B cell (primary cell): ENCODE measurements at regions not wholly inside any gene's neighbourhood (a gene's known extent, or its start where the extent isn't known, plus 50 kb on each side); places are given as distances from the start of the nearest gene placed in this dataset.

Source experiments
- ATAC-seq: fragments of 200-7000 bp; cut with Tn5 transposase; one replicate; pipeline ENCODE4 v1.10.0; 2021; ENCODE audit warnings: low read depth, mild to moderate bottlenecking, moderate number of reproducible peaks, moderate library complexity
- CTCF ChIA-PET: fragments of 350-600 bp; sonication (Branson Sonifier 250); formaldehyde crosslinking; loops from one replicate; lab custom pipeline; 2021; ENCODE audit warnings: antibody characterized with exemption, inconsistent platforms; lab: Charles Lee
- POLR2A ChIA-PET: fragments of 350-600 bp; sonication (Branson Sonifier 250); formaldehyde crosslinking; loops from one replicate; lab custom pipeline; 2021; ENCODE audit warnings: antibody characterized with exemption; lab: Charles Lee
- DNase-seq: peaks from one replicate; pipeline ENCODE4 v3.0.0; 2013
- H2AFZ ChIP-seq: 2 replicates; pipeline ENCODE4 v1.6.1; 2012; ENCODE audit warnings: mild to moderate bottlenecking, low read depth, low read length; ENCODE audit not compliant: insufficient read depth, poor library complexity, severe bottlenecking
- H3K27ac ChIP-seq, 2 donors: 1 replicate in 1 of 2; 2 replicates in 1 of 2; pipeline ENCODE4 v1.5.1; 2012 to 2013; ENCODE audit warnings: low read length in 2 of 2, mild to moderate bottlenecking in 2 of 2, moderate library complexity in 1 of 2
- H3K27me3 ChIP-seq, 4 experiments: fragments of 200-600 bp in 1 of 4; sonication (generic) in 1 of 4; replicated peaks in 1 of 4; 1 replicate in 2 of 4; 2 replicates in 2 of 4; pipeline versions ENCODE4 v1.6.1 to v1.7.0; 2013 to 2016; ENCODE audit warnings: low read length in 3 of 4, mild to moderate bottlenecking in 2 of 4, mixed read lengths in 1 of 4, moderate library complexity in 1 of 4; ENCODE audit not compliant: insufficient read depth in 4 of 4, control insufficient read depth in 3 of 4; ENCODE audit errors: control extremely low read depth in 1 of 4
- H3K36me3 ChIP-seq, 2 experiments: replicated peaks in 1 of 2; 1 replicate in 1 of 2; 2 replicates in 1 of 2; pipeline versions ENCODE4 v1.6.1 to v1.7.1; 2013; ENCODE audit warnings: low read length in 1 of 2; ENCODE audit not compliant: insufficient read depth in 2 of 2, control insufficient read depth in 1 of 2; ENCODE audit errors: control extremely low read depth in 1 of 2, extremely low read depth in 1 of 2
- H3K4me1 ChIP-seq, 2 donors: fragments of 200-600 bp in 1 of 2; sonication (generic) in 1 of 2; 1 replicate in 1 of 2; 2 replicates in 1 of 2; pipeline versions ENCODE4 v1.5.1 to v1.6.1; 2013 to 2017; ENCODE audit warnings: low read length in 2 of 2; ENCODE audit not compliant: control insufficient read depth in 2 of 2, insufficient read depth in 2 of 2
- H3K4me2 ChIP-seq: replicated peaks from 2 replicates; pipeline ENCODE3; 2012; ENCODE audit warnings: mild to moderate bottlenecking, low read depth, low read length; ENCODE audit not compliant: poor library complexity, severe bottlenecking
- H3K4me3 ChIP-seq, 5 experiments: fragments of 200-600 bp in 1 of 5; sonication (generic) in 1 of 5; 1 replicate in 3 of 5; 2 replicates in 2 of 5; pipeline versions ENCODE4 v1.5.1 to v1.7.0; 2011 to 2016; ENCODE audit warnings: low read length in 4 of 5, mild to moderate bottlenecking in 4 of 5, low read depth in 2 of 5, control low read depth in 1 of 5, moderate library complexity in 1 of 5; ENCODE audit not compliant: insufficient read depth in 1 of 5; ENCODE audit errors: control extremely low read depth in 1 of 5, extremely low read depth in 1 of 5
- H3K79me2 ChIP-seq: fragments of 200-600 bp; sonication (generic); one replicate; pipeline ENCODE4 v1.6.0; 2016; ENCODE audit warnings: low read length; ENCODE audit not compliant: control insufficient read depth, insufficient read depth
- H3K9ac ChIP-seq: fragments of 200-600 bp; sonication (generic); 2 replicates; pipeline ENCODE4 v1.6.1; 2017; ENCODE audit warnings: mild to moderate bottlenecking, low read length, moderate library complexity
- H3K9me3 ChIP-seq, 3 donors: one replicate each; pipeline versions ENCODE4 v1.6.1 to v1.7.1; 2013; ENCODE audit warnings: low read length in 2 of 3; ENCODE audit not compliant: control insufficient read depth in 2 of 3, insufficient read depth in 1 of 3; ENCODE audit errors: control extremely low read depth in 1 of 3
- H4K20me1 ChIP-seq: 2 replicates; pipeline ENCODE4 v1.6.0; 2012; ENCODE audit warnings: mild to moderate bottlenecking, low read length; ENCODE audit not compliant: insufficient read depth, control insufficient read depth, poor library complexity, severe bottlenecking
- H3K27ac Mint-ChIP-seq: one replicate; pipeline ENCODE4 v1.8.0; 2021; ENCODE audit warnings: mixed read lengths
- H3K27me3 Mint-ChIP-seq: one replicate; pipeline ENCODE4 v1.8.0; 2021; ENCODE audit warnings: mixed read lengths
- H3K4me1 Mint-ChIP-seq: one replicate; pipeline ENCODE4 v1.8.0; 2021; ENCODE audit warnings: mixed read lengths
- H3K4me3 Mint-ChIP-seq: one replicate; pipeline ENCODE4 v1.8.0; 2021; ENCODE audit warnings: mixed read lengths
- H3K9me3 Mint-ChIP-seq: one replicate; pipeline ENCODE4 v1.8.0; 2022; ENCODE audit warnings: mixed read lengths; ENCODE audit not compliant: insufficient read depth
- CTCF ChIP-seq: fragments of 200-600 bp; IDR thresholded peaks from one replicate; pipeline ENCODE4 v1.8.0; 2022; ENCODE audit warnings: antibody characterized with exemption, mild to moderate bottlenecking
- EZH2 ChIP-seq: IDR thresholded peaks from 2 replicates; pipeline ENCODE4 v1.6.1; 2012; ENCODE audit warnings: borderline replicate concordance, low read depth, mild to moderate bottlenecking, moderate library complexity, low read length; ENCODE audit not compliant: insufficient read depth, poor library complexity, severe bottlenecking
- WGBS: methylation state at CpG from one replicate; pipeline ENCODE4 v1.1.5; 2013; ENCODE audit warnings: missing lambda C conversion rate; ENCODE audit not compliant: insufficient coverage; 5-methylcytosine and 5-hydroxymethylcytosine counted together
- intact Hi-C: fragments of 100-400 bp; cut with micrococcal nuclease; formaldehyde crosslinking; loops from one replicate; pipeline ENCODE4 v1.10.0; 2022

GRCh38 chr15:93462690-93463089, 373.7 kb upstream of the RGMA start:
- no peaks in the 10 kb centered on the region for H3K79me2 ChIP-seq
- no peak overlapping the region for H2AFZ ChIP-seq
- Mint-ChIP-seq H3K27ac (no peak overlapping the region), H3K9me3 (no peaks in the 10 kb centered on the region), H3K4me1 (no peaks in the 10 kb centered on the region), H3K4me3 (no peak overlapping the region), H3K27me3 (no peaks in the 10 kb centered on the region)
- intact Hi-C loops = no loop called here
- no peak overlapping the region for H3K27ac ChIP-seq
- CTCF ChIA-PET = no interaction called here
- no peak for ATAC-seq
- H3K36me3 ChIP-seq = no peaks in the 10 kb centered on the region
- 86% methylated on average over 4 of the region's 4 CpGs for WGBS
- no peaks in the 10 kb centered on the region for H4K20me1 ChIP-seq
- no peak for TF ChIP-seq CTCF
- TF ChIP-seq EZH2 = no peak
- H3K9me3 ChIP-seq = peaks cover 0 to 2% (median 0%) of the 10 kb centered on the region in 3 donors
- DNase-seq = no peak
- POLR2A ChIA-PET = no interaction called here
- H3K4me3 ChIP-seq = no peak overlapping the region
- no peak overlapping the region for H3K9ac ChIP-seq
- H3K27me3 ChIP-seq = no peaks in the 10 kb centered on the region
- no peaks in the 10 kb centered on the region for H3K4me1 ChIP-seq
- no peak overlapping the region for H3K4me2 ChIP-seq

GRCh38 chr15:93460717-93461116, 371.7 kb upstream of the RGMA start:
- H3K36me3 ChIP-seq = no peaks in the 10 kb centered on the region
- no peak for TF ChIP-seq EZH2
- no peak for TF ChIP-seq CTCF
- ATAC-seq = no peak
- no peak overlapping the region for H3K27ac ChIP-seq
- Mint-ChIP-seq H3K4me1 (no peaks in the 10 kb centered on the region), H3K27ac (no peak overlapping the region), H3K9me3 (no peaks in the 10 kb centered on the region), H3K27me3 (no peaks in the 10 kb centered on the region), H3K4me3 (no peak overlapping the region)
- H2AFZ ChIP-seq = no peak overlapping the region
- no peaks in the 10 kb centered on the region for H3K79me2 ChIP-seq
- H3K27me3 ChIP-seq = no peaks in the 10 kb centered on the region
- ChIA-PET CTCF (no interaction called here), POLR2A (no interaction called here)
- H3K4me2 ChIP-seq = no peak overlapping the region
- H3K9ac ChIP-seq = no peak overlapping the region
- intact Hi-C loops = no loop called here
- no peaks in the 10 kb centered on the region for H3K4me1 ChIP-seq
- H3K4me3 ChIP-seq = no peak overlapping the region
- no peaks in the 10 kb centered on the region for H4K20me1 ChIP-seq
- DNase-seq = no peak
- H3K9me3 ChIP-seq = peaks cover 0 to 2% (median 0%) of the 10 kb centered on the region in 3 donors
